Stimulated activated CD4-positive, alpha-beta T cell treated with anti-CD3 and anti-CD28 coated beads, Interleukin-15, amount 100 ng/mL, for 24 hours (primary cell): ENCODE measurements at regions not wholly inside any gene's neighbourhood (a gene's known extent, or its start where the extent isn't known, plus 50 kb on each side); places are given as distances from the start of the nearest gene placed in this dataset.

ENCODE experiments used
- DNase-seq: peaks from one replicate; pipeline ENCODE4 v3.0.0-alpha.2; 2020

GRCh38 chr5:33223563-33224284 lies 217.0 kb upstream of the TARS1 start:
- no peak for DNase-seq

- no peak for DNase-seq
Observed at GRCh38 chr5:33224285-33224961, 216.3 kb upstream of the TARS1 start.

- DNase-seq: no peak
Observed at GRCh38 chr5:33227247-33227646, 213.5 kb upstream of the TARS1 start.

GRCh38 chr5:33227746-33228145 lies 213.0 kb upstream of the TARS1 start:
- DNase-seq: no peak

GRCh38 chr5:33228149-33228548 lies 212.6 kb upstream of the TARS1 start:
- DNase-seq: no peak

- no peak for DNase-seq
Observed at GRCh38 chr5:33229216-33229615, 211.5 kb upstream of the TARS1 start.

- DNase-seq: no peak
Observed at GRCh38 chr5:33230467-33231078, 210.2 kb upstream of the TARS1 start.

- no peak for DNase-seq
Observed at GRCh38 chr5:33231214-33231710, 209.5 kb upstream of the TARS1 start.

- no peak for DNase-seq
Observed at GRCh38 chr5:33231935-33232334, 208.8 kb upstream of the TARS1 start.

GRCh38 chr5:33232731-33233505 lies 207.8 kb upstream of the TARS1 start:
- no peak for DNase-seq

- no peak for DNase-seq
Observed at GRCh38 chr5:33235304-33235703, 205.5 kb upstream of the TARS1 start.

- DNase-seq: no peak
Observed at GRCh38 chr5:33235824-33236223, 204.9 kb upstream of the TARS1 start.

- DNase-seq: no peak
Observed at GRCh38 chr5:33237471-33237870, 203.3 kb upstream of the TARS1 start.

- no peak for DNase-seq
Observed at GRCh38 chr5:33238826-33239695, 201.7 kb upstream of the TARS1 start.

GRCh38 chr5:33240558-33240957 lies 200.2 kb upstream of the TARS1 start:
- no peak for DNase-seq

GRCh38 chr5:33241802-33242201 lies 199.0 kb upstream of the TARS1 start:
- DNase-seq: no peak

GRCh38 chr5:33242277-33242676 lies 198.5 kb upstream of the TARS1 start:
- no peak for DNase-seq

- DNase-seq: no peak
Observed at GRCh38 chr5:33244441-33245150, 196.2 kb upstream of the TARS1 start.

- DNase-seq: no peak
Observed at GRCh38 chr5:33254579-33254978, 186.2 kb upstream of the TARS1 start.

GRCh38 chr5:33257807-33258429 lies 182.8 kb upstream of the TARS1 start:
- no peak for DNase-seq

- no peak for DNase-seq
Observed at GRCh38 chr5:33258553-33258952, 182.2 kb upstream of the TARS1 start.
